Esophagus mucosa (tissue), 1 donor: ENCODE measurements at regions not wholly inside any gene's neighbourhood (a gene's known extent, or its start where the extent isn't known, plus 50 kb on each side); places are given as distances from the start of the nearest gene placed in this dataset.

Source experiments
- ATAC-seq: fragments of 200-7000 bp; cut with Tn5 transposase; one replicate; pipeline ENCODE4 v1.9.1; 2020
- donor health status: DM: yes; HTN: yes; CAD: no.

- ATAC-seq: no peak
These were observed 52.5 kb upstream of the TTC29 start for GRCh38 chr4:146998157-146998556.

GRCh38 chr4:147003956-147004809 lies 58.5 kb upstream of the TTC29 start:
- no peak for ATAC-seq

GRCh38 chr4:147006229-147006628 lies 60.6 kb upstream of the TTC29 start:
- no peak for ATAC-seq

DNA sequence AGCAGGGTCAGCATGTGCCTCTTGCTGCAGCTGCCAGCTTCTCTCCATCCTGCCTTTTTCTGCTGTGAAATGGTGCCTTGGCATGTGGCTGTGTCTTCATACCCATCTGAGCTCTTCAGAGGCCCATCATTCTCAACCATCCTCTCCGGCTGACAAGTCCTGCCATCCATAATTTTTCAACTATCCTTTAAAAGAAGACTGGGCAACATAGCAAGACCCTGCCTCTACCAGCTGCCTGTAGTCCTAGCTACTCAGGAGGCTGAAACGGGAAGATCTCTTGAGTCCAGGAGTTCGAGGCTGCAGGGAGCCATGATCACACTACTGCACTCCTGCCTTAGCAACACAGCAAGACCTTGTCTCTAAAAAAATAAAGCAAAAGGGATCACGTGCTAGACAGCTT lies 64.2 kb upstream of the TTC29 start:
- ATAC-seq: no peak

DNA sequence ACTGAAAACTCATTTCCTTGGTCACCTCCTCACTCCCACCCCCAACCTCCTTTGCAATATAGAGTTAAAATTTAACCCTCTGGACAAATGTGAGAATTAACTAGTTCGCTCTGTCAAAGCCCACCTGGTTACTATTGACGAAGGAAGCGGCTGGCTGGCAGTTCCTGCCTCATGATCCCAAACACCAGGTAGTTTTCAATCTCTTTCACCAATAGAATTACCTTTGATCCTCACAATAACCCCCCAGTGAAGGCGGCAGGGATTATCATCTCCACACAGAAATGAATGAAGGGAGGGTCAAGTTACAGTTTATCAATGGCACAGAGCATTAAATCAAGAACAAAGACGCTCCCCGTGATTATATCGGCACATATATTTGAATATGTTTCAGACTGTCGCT lies 65.7 kb upstream of the TTC29 start:
- no peak for ATAC-seq

- ATAC-seq: no peak
These were observed 66.5 kb upstream of the TTC29 start for GRCh38 chr4:147012059-147012707.

GRCh38 chr4:147014946-147015345 lies 69.3 kb upstream of the TTC29 start:
- ATAC-seq: no peak

GRCh38 chr4:147015491-147015890 lies 69.8 kb upstream of the TTC29 start:
- ATAC-seq: no peak

- ATAC-seq: no peak
These were observed 71.4 kb upstream of the TTC29 start for GRCh38 chr4:147017081-147017480.

DNA sequence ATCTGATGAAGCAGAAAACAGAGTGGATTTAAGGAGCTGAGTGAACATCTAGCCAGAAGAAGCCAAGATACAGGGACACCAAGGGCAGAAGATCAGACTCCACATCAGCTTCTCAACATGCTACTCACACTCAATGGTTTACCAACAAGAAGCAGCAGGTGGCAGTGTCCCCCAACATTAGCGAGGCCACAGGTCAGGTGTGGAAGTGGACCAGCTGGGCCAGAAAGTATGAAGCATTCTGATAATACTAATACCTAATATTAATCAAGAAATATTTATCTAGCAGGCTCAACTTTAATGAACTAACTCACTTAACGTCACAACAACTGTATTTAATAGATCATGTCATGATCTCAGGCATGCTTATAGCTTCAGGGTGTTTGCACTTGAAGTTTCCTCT lies 73.4 kb upstream of the TTC29 start:
- ATAC-seq: peak; percentile 64

- no peak for ATAC-seq
These were observed 74.8 kb upstream of the TTC29 start for GRCh38 chr4:147020456-147020855.

GRCh38 chr4:147025042-147025441 lies 79.4 kb upstream of the TTC29 start:
- ATAC-seq: no peak

DNA sequence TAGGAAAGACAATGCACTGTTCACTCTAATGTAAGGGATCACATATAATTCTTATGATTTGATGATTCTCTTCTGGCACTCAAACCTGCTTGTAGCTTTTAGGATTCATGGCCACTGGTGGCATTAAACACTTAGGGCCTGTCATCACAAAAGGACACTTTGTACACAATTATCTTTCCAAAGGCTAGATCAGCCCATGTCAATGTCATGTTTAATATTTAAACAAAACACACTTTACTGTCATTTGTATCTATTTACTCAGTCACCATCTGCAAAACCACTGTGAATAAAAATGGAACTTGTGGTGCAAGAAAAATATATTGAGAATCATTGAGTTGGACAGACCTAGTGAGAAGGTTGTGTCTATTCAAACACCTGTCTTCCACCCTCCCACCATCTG lies 83.6 kb upstream of the TTC29 start:
- ATAC-seq: no peak

- no peak for ATAC-seq
These were observed 88.7 kb upstream of the TTC29 start for GRCh38 chr4:147034372-147034771.

DNA sequence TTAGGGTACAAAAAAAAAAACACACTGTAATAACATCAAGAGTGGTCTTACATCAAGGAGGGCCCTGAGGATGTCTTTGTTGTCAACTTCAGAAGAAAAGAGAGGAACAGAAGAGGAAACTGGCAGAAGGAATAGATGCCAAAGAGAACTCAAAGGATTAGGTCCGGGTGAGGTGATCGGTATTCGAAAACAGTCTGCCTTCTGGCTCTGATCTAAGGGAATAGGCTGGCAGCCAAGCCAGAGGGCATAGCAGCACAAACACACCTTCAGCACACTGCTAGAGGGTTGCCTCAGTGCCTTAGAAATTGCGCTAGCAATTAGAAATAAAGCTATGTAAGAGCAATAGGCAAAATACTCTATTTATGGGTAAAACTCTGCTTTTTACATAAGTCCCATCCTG lies 91.4 kb upstream of the TTC29 start:
- ATAC-seq: no peak

GRCh38 chr4:147039976-147040575 lies 94.4 kb upstream of the TTC29 start:
- ATAC-seq: no peak

DNA sequence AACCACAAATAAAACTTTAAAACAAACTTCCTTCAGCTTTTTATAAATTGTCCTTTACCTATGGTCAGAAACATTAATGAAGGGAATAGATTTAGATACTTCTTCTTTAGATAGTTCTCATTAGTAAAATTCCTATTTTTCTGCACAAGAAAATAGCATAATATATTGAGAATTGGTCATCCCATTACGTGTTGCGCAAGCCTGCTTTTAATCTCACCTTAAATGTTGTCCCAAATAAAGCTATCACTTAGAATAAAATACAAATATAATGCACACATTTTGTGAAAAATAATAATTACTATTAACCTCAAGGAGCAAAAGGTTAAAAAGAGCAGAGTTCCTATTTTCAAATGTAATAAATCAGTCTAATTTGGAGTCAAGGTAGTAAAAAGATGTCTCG lies 95.2 kb upstream of the TTC29 start:
- ATAC-seq: no peak

- ATAC-seq: no peak
These were observed 95.7 kb upstream of the TTC29 start for GRCh38 chr4:147041376-147041775.

DNA sequence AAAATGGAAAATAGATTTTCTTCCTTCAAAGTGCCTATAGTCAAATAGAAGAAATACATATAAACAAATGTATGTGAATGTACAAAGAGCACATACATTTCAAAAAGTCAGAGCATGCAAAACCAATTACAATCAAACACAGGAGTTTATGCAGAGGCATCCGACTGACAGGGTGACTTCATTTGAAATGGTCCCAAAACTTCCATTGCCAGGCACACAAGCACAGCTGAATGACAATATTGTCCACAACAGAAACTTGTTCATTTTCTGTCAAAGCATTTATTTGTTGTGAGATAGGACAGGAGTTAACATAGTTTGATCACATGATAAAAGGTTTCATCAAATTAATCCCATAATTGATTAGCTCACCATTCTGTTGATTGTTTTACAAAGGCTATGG lies 96.4 kb upstream of the TTC29 start:
- ATAC-seq: no peak

DNA sequence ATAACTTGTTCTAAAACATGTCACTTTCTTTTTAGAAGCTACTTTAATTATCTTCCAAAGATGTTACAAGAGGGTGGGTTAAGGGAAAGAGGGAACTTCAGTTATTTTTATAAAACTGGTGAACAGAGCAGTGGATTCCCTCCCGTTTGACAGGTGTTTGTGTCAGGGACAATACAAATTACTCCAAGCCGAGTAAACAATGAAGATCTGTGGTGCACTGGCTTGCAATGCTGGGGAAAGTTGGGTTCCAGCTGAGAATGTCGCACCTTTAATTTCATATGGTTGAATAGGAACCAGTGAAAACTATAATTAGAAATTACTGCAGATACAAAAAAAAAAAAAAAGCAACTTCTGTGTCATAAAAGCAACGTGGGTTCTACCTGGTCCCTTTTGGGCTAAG lies 98.6 kb upstream of the TTC29 start:
- no peak for ATAC-seq

GRCh38 chr4:147049946-147050345 lies 104.3 kb upstream of the TTC29 start:
- no peak for ATAC-seq

DNA sequence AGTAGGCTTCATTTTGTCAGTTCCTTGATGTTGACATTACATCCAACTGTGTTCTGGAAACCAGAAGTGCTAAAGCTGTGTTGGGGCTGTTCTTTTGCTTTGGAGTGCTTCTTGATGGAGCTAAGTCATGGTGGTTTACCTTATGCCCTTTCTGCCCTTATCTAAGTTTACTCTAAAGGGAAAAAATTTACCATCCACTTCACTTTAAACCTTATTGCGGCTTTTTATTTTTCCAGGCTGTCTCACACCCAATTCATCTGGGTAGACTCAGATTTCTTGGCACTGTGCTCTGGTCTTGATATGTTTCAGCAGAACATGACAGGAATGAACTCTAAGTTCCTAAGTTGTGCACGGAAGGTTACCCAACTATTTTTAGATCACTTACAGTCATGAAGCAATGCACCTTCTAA lies 104.7 kb upstream of the TTC29 start:
- no peak for ATAC-seq

DNA sequence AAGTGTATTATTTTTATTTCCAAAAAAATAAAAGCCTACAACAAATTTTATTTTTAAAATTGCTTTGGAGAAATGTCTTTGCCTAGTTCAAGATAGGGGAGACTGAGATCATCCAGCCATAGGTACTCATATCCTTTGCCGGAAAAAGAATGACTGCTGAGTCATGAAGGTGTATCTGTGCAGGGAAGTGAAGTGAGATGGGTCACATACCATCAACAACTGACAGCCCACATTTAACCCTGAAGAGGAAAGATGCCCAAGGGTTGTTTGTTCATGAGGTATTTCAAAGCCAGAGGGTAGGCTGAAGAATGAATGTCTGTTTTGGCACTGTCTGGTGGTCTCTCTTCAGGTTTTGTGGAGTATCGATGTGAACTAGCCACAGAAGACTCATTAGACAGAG lies 106.7 kb upstream of the TTC29 start:
- ATAC-seq: no peak
